Neural cell (in vitro differentiated cells): ENCODE measurements at regions not wholly inside any gene's neighbourhood (a gene's known extent, or its start where the extent isn't known, plus 50 kb on each side); places are given as distances from the start of the nearest gene placed in this dataset.

Experiments used
- H2AFZ ChIP-seq: fragments of 200-600, 300-800 bp; sonication (generic), shearing (Covaris generic); 2 replicates; pipeline ENCODE4 v1.6.0; 2014; ENCODE audit warnings: low read depth, mild to moderate bottlenecking, antibody characterized with exemption, low read length, moderate library complexity
- H3F3A ChIP-seq: fragments of 200-600 bp; shearing (Covaris generic); 2 replicates; pipeline ENCODE4 v1.6.1; 2016; ENCODE audit warnings: mild to moderate bottlenecking, moderate library complexity, mixed read lengths, antibody characterized with exemption, low read length; ENCODE audit not compliant: insufficient read depth, poor library complexity, severe bottlenecking
- H3K27ac ChIP-seq: fragments of 200-600, 300-800 bp; sonication (generic), shearing (Covaris generic); 2 replicates; pipeline ENCODE4 v1.5.1; 2014; ENCODE audit warnings: mild to moderate bottlenecking, low read length, moderate library complexity
- H3K27me3 ChIP-seq: fragments of 300-800, 200-600 bp; sonication (generic), shearing (Covaris generic); 2 replicates; pipeline ENCODE4 v1.6.0; 2014; ENCODE audit warnings: mild to moderate bottlenecking, low read depth, low read length, moderate library complexity; ENCODE audit not compliant: insufficient read depth
- H3K36me3 ChIP-seq: fragments of 300-800, 200-600 bp; sonication (generic), shearing (Covaris generic); 2 replicates; pipeline ENCODE4 v1.5.1; 2014; ENCODE audit warnings: mild to moderate bottlenecking, antibody characterized with exemption, low read length, moderate library complexity; ENCODE audit not compliant: insufficient read depth
- H3K4me2 ChIP-seq: fragments of 300-800, 200-600 bp; sonication (generic), shearing (Covaris generic); 2 replicates; pipeline ENCODE4 v1.6.0; 2014; ENCODE audit warnings: mild to moderate bottlenecking, low read length
- H3K4me3 ChIP-seq: fragments of 300-800, 200-600 bp; sonication (generic), shearing (Covaris generic); 2 replicates; pipeline ENCODE4 v1.5.1; 2014; ENCODE audit warnings: mild to moderate bottlenecking, low read length, moderate library complexity
- H3K79me2 ChIP-seq: fragments of 200-600 bp; shearing (Covaris generic); replicated peaks from 2 replicates; pipeline ENCODE4 v1.6.0; 2014; ENCODE audit warnings: mild to moderate bottlenecking, low read length, moderate library complexity; ENCODE audit not compliant: insufficient read depth
- H3K9ac ChIP-seq: fragments of 300-800, 200-600 bp; sonication (generic), shearing (Covaris generic); 2 replicates; pipeline ENCODE4 v1.6.1; 2016; ENCODE audit warnings: mild to moderate bottlenecking, low read length, mixed read lengths
- H3K9me2 ChIP-seq: fragments of 200-600 bp; shearing (Covaris generic); 2 replicates; pipeline ENCODE4 v1.6.1; 2016; ENCODE audit warnings: mild to moderate bottlenecking, low read length, mixed read lengths; ENCODE audit not compliant: insufficient read depth
- H3K9me3 ChIP-seq: fragments of 200-600, 300-800 bp; sonication (generic), shearing (Covaris generic); 2 replicates; pipeline ENCODE4 v1.6.1; 2016; ENCODE audit warnings: mild to moderate bottlenecking, mixed run types, low read length, moderate library complexity, mixed read lengths
- H4K20me1 ChIP-seq: fragments of 200-600 bp; shearing (Covaris generic); 2 replicates; pipeline ENCODE4 v1.6.1; 2016; ENCODE audit warnings: mild to moderate bottlenecking, mixed run types; ENCODE audit not compliant: insufficient read depth
- EP300 ChIP-seq: fragments of 450-650 bp; conservative IDR thresholded peaks from 2 replicates; pipeline ENCODE4 v1.6.1; 2014; ENCODE audit warnings: antibody characterized with exemption, mild to moderate bottlenecking, moderate library complexity; ENCODE audit not compliant: poor library complexity, severe bottlenecking
- EZH2 ChIP-seq: fragments of 200-600, 300-800 bp; shearing (Covaris generic), sonication (generic); IDR thresholded peaks from 2 replicates; pipeline ENCODE4 v1.6.1; 2014; ENCODE audit warnings: antibody characterized with exemption, low read length, borderline replicate concordance, mild to moderate bottlenecking; ENCODE audit not compliant: insufficient read depth, poor library complexity, severe bottlenecking
- MXI1 ChIP-seq: fragments of 450-650 bp; conservative IDR thresholded peaks from 2 replicates; pipeline ENCODE4 v1.6.1; 2014; ENCODE audit warnings: antibody characterized with exemption, mild to moderate bottlenecking; ENCODE audit not compliant: poor library complexity, severe bottlenecking
- POLR2AphosphoS5 ChIP-seq: IDR thresholded peaks from 2 replicates; pipeline ENCODE4 v1.6.1; 2012
- RAD21 ChIP-seq: fragments of 450-650 bp; conservative IDR thresholded peaks from 2 replicates; pipeline ENCODE4 v1.6.1; 2014; ENCODE audit warnings: antibody characterized with exemption, mild to moderate bottlenecking, moderate library complexity
- SMC3 ChIP-seq: fragments of 450-650 bp; conservative IDR thresholded peaks from 2 replicates; pipeline ENCODE4 v1.6.1; 2014; ENCODE audit warnings: antibody characterized with exemption, mild to moderate bottlenecking, moderate library complexity; ENCODE audit not compliant: poor library complexity
- TAF1 ChIP-seq: IDR thresholded peaks from 2 replicates; pipeline ENCODE4 v1.6.1; 2012; ENCODE audit warnings: low read depth
- TF ChIP-seq, protein P1 (sequence below): IDR thresholded peaks from 2 replicates; pipeline ENCODE4 v1.6.1; 2012; ENCODE audit warnings: borderline replicate concordance
- TF ChIP-seq, protein P2 (sequence below): fragments of 450-650 bp; IDR thresholded peaks from 2 replicates; pipeline ENCODE4 v1.5.1; 2014; ENCODE audit warnings: antibody characterized with exemption, mild to moderate bottlenecking, moderate library complexity; ENCODE audit not compliant: poor library complexity, severe bottlenecking

DNA sequence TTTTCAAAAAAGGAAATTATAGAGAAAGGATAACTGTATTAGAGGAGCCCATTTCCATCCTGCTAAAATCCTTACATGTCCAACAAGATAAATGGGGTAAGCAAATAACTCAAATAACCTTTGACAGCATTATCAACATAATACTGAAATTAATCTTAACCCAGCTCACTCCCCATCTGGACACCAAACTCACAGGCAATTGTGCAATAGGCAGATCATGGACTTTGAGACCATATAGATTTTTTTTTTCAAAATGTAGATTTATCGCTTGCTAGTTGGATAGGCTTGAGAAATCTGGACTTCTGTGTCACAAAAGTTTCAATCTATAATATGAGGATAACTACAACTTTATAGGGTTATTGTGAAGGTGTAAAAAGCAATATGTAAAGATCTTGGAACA, 134.4 kb upstream of the ASCC3 start:
- Histone ChIP-seq H3K9me3 (no peaks in the 10 kb centered on the region), H4K20me1 (no peaks in the 10 kb centered on the region), H3K79me2 (no peaks in the 10 kb centered on the region), H3K9me2 (no peaks in the 10 kb centered on the region), H3K9ac (no peak overlapping the region), H3K36me3 (no peaks in the 10 kb centered on the region), H3F3A (no peaks in the 10 kb centered on the region), H3K27ac (no peak overlapping the region), H2AFZ (no peak overlapping the region), H3K4me2 (no peak overlapping the region), H3K4me3 (no peak overlapping the region), H3K27me3 (no peaks in the 10 kb centered on the region)
- no peak for TF ChIP-seq TAF1
- TF ChIP-seq POLR2AphosphoS5 = no peak
- TF ChIP-seq RAD21 = no peak
- TF ChIP-seq SMC3 = no peak
- TF ChIP-seq MXI1 = no peak

DNA sequence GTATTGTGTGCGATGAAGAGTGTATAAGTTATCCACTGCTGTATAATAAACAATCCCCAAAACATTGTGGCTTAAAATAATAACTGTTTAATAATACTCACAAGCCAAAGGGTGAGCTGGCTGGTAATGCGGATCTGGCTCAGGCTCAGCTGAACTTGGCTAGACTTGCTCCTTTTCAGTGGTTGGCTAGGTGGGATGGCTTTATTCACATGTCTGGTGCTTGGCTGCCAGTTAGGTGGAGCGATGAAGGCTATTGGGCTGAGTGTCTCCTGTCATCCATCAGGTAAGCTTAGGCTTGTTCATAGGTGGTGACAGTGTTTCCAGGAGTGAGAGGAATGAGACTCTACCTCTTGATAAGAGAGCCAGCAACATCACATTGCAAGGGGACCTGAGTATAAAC, 135.0 kb upstream of the ASCC3 start:
- Histone ChIP-seq H3K27ac (no peak overlapping the region), H3F3A (no peaks in the 10 kb centered on the region), H2AFZ (no peak overlapping the region), H3K27me3 (no peaks in the 10 kb centered on the region), H3K79me2 (no peaks in the 10 kb centered on the region), H3K4me3 (no peak overlapping the region), H3K9me3 (no peaks in the 10 kb centered on the region), H3K36me3 (no peaks in the 10 kb centered on the region), H3K9ac (no peak overlapping the region), H3K4me2 (no peak overlapping the region), H3K9me2 (no peaks in the 10 kb centered on the region), H4K20me1 (no peaks in the 10 kb centered on the region)
- no peak for TF ChIP-seq MXI1
- TF ChIP-seq RAD21 = no peak
- TF ChIP-seq EZH2 = no peak
- TF ChIP-seq EP300 = no peak
- TF ChIP-seq TAF1 = no peak
- TF ChIP-seq POLR2AphosphoS5 = no peak
- TF ChIP-seq, protein P1, sequence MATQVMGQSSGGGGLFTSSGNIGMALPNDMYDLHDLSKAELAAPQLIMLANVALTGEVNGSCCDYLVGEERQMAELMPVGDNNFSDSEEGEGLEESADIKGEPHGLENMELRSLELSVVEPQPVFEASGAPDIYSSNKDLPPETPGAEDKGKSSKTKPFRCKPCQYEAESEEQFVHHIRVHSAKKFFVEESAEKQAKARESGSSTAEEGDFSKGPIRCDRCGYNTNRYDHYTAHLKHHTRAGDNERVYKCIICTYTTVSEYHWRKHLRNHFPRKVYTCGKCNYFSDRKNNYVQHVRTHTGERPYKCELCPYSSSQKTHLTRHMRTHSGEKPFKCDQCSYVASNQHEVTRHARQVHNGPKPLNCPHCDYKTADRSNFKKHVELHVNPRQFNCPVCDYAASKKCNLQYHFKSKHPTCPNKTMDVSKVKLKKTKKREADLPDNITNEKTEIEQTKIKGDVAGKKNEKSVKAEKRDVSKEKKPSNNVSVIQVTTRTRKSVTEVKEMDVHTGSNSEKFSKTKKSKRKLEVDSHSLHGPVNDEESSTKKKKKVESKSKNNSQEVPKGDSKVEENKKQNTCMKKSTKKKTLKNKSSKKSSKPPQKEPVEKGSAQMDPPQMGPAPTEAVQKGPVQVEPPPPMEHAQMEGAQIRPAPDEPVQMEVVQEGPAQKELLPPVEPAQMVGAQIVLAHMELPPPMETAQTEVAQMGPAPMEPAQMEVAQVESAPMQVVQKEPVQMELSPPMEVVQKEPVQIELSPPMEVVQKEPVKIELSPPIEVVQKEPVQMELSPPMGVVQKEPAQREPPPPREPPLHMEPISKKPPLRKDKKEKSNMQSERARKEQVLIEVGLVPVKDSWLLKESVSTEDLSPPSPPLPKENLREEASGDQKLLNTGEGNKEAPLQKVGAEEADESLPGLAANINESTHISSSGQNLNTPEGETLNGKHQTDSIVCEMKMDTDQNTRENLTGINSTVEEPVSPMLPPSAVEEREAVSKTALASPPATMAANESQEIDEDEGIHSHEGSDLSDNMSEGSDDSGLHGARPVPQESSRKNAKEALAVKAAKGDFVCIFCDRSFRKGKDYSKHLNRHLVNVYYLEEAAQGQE = no peak
- TF ChIP-seq SMC3 = no peak
- TF ChIP-seq, protein P2, sequence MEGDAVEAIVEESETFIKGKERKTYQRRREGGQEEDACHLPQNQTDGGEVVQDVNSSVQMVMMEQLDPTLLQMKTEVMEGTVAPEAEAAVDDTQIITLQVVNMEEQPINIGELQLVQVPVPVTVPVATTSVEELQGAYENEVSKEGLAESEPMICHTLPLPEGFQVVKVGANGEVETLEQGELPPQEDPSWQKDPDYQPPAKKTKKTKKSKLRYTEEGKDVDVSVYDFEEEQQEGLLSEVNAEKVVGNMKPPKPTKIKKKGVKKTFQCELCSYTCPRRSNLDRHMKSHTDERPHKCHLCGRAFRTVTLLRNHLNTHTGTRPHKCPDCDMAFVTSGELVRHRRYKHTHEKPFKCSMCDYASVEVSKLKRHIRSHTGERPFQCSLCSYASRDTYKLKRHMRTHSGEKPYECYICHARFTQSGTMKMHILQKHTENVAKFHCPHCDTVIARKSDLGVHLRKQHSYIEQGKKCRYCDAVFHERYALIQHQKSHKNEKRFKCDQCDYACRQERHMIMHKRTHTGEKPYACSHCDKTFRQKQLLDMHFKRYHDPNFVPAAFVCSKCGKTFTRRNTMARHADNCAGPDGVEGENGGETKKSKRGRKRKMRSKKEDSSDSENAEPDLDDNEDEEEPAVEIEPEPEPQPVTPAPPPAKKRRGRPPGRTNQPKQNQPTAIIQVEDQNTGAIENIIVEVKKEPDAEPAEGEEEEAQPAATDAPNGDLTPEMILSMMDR = no peak

DNA sequence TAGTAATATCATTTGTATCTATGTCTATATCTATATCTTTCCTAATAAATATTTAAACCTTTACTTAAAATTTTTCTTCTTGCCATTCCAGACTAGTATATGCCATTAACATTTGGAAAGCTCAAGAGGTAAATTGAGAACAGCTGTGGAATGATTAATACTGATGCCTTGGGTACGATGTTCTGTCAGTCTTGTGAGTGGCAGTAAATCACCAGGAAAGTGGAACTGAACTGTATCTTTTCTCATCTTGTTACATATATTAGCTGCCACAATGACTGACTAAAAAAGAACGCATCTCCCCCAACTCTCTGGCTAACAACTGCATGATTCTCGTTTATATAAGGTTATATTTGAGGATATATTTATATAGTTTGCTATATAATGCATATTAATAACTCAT, 137.0 kb upstream of the ASCC3 start:
- TF ChIP-seq EP300 (peak; percentile 70), SMC3 (no peak), MXI1 (no peak), POLR2AphosphoS5 (peak; percentile 56), EZH2 (no peak), TAF1 (no peak), RAD21 (no peak)
- TF ChIP-seq, protein P1 = no peak
- TF ChIP-seq, protein P2 = no peak
- Histone ChIP-seq H3K36me3 (no peaks in the 10 kb centered on the region), H3K9me2 (no peaks in the 10 kb centered on the region)

More for the DNA sequence above, 137.0 kb upstream of the ASCC3 start:
- Histone ChIP-seq H3K4me2 (no peak overlapping the region), H3F3A (no peaks in the 10 kb centered on the region), H3K9me3 (no peaks in the 10 kb centered on the region), H3K27ac (no peak overlapping the region), H4K20me1 (no peaks in the 10 kb centered on the region), H3K79me2 (no peaks in the 10 kb centered on the region), H3K4me3 (no peak overlapping the region), H2AFZ (no peak overlapping the region), H3K27me3 (no peaks in the 10 kb centered on the region), H3K9ac (no peak overlapping the region)
